Neuronal stem cell (in vitro differentiated cells): ENCODE measurements at regions not wholly inside any gene's neighbourhood (a gene's known extent, or its start where the extent isn't known, plus 50 kb on each side); places are given as distances from the start of the nearest gene placed in this dataset.

Experiments
- DNase-seq: peaks from one replicate; pipeline ENCODE4 v3.0.0-alpha.2; 2013; ENCODE audit warnings: low spot score
- H2AFZ ChIP-seq: one replicate; pipeline ENCODE4 v1.6.1; 2013; ENCODE audit warnings: mild to moderate bottlenecking, low read length, inconsistent platforms
- H2AK5ac ChIP-seq: 2 replicates; pipeline ENCODE4 v1.6.1; 2013; ENCODE audit warnings: low read depth, mild to moderate bottlenecking, inconsistent platforms, low read length, moderate library complexity, mixed read lengths
- H2BK120ac ChIP-seq: 2 replicates; pipeline ENCODE4 v1.6.1; 2013; ENCODE audit warnings: low read depth, mild to moderate bottlenecking, inconsistent platforms, low read length, moderate library complexity, mixed read lengths
- H2BK12ac ChIP-seq: one replicate; pipeline ENCODE4 v1.6.1; 2013; ENCODE audit warnings: low read length, inconsistent platforms
- H2BK15ac ChIP-seq: 2 replicates; pipeline ENCODE4 v1.6.1; 2013; ENCODE audit warnings: mild to moderate bottlenecking, low read length, inconsistent platforms, mixed read lengths
- H2BK5ac ChIP-seq: one replicate; pipeline ENCODE4 v1.6.1; 2013; ENCODE audit warnings: inconsistent platforms, mild to moderate bottlenecking, low read length, moderate library complexity
- H3K14ac ChIP-seq: one replicate; pipeline ENCODE4 v1.6.1; 2013; ENCODE audit warnings: low read length, inconsistent platforms
- H3K18ac ChIP-seq: 2 replicates; pipeline ENCODE4 v1.6.1; 2013; ENCODE audit warnings: low read length, inconsistent platforms
- H3K23ac ChIP-seq: 2 replicates; pipeline ENCODE4 v1.6.1; 2013; ENCODE audit warnings: low read depth, mild to moderate bottlenecking, mixed read lengths, low read length, inconsistent platforms; ENCODE audit not compliant: poor library complexity
- H3K27ac ChIP-seq: replicated peaks from 3 replicates; pipeline ENCODE4 v1.5.1; 2013; ENCODE audit warnings: low read length, inconsistent platforms
- H3K27me3 ChIP-seq, 3 experiments: 2 replicates each; pipeline ENCODE4 v1.6.1; 2013; ENCODE audit warnings: low read length in 3 of 3, mild to moderate bottlenecking in 2 of 3, inconsistent platforms in 1 of 3, low read depth in 1 of 3, mixed read lengths in 1 of 3, moderate library complexity in 1 of 3; ENCODE audit not compliant: control insufficient read depth in 3 of 3, insufficient read depth in 3 of 3
- H3K36me3 ChIP-seq, 2 donors: replicated peaks in 1 of 2; 2 replicates each; pipeline ENCODE4 v1.6.1; 2013; ENCODE audit warnings: low read length in 2 of 2; ENCODE audit not compliant: control insufficient read depth in 2 of 2, insufficient read depth in 2 of 2
- H3K4ac ChIP-seq: 2 replicates; pipeline ENCODE4 v1.6.1; 2013; ENCODE audit warnings: inconsistent platforms, mild to moderate bottlenecking, low read length, moderate library complexity
- H3K4me1 ChIP-seq, 2 donors: 1 replicate in 1 of 2; 2 replicates in 1 of 2; pipeline ENCODE4 v1.6.1; 2013; ENCODE audit warnings: low read length in 2 of 2, low read depth in 1 of 2; ENCODE audit not compliant: control insufficient read depth in 2 of 2, insufficient read depth in 1 of 2
- H3K4me2 ChIP-seq: one replicate; pipeline ENCODE4 v1.6.1; 2013; ENCODE audit warnings: mild to moderate bottlenecking, low read length, inconsistent platforms; ENCODE audit not compliant: insufficient read depth, poor library complexity, severe bottlenecking
- H3K4me3 ChIP-seq, 2 donors: 2 replicates each; pipeline ENCODE4 v1.5.1; 2013; ENCODE audit warnings: low read length in 2 of 2, mild to moderate bottlenecking in 2 of 2, inconsistent platforms in 1 of 2, moderate library complexity in 1 of 2
- H3K79me1 ChIP-seq: one replicate; pipeline ENCODE4 v1.6.1; 2013; ENCODE audit warnings: low read depth, mild to moderate bottlenecking, inconsistent platforms, low read length, moderate library complexity
- H3K9ac ChIP-seq: one replicate; pipeline ENCODE4 v1.6.1; 2013; ENCODE audit warnings: mild to moderate bottlenecking, low read depth, low read length, inconsistent platforms; ENCODE audit not compliant: poor library complexity
- H3K9me3 ChIP-seq, 2 donors: replicated peaks in 1 of 2; 2 replicates each; pipeline versions ENCODE3 to v1.6.1; 2013; ENCODE audit warnings: low read length in 2 of 2, mild to moderate bottlenecking in 2 of 2, inconsistent platforms in 1 of 2, low read depth in 1 of 2, mixed read lengths in 1 of 2, moderate library complexity in 1 of 2; ENCODE audit not compliant: control insufficient read depth in 2 of 2, insufficient read depth in 1 of 2
- H4K8ac ChIP-seq: one replicate; pipeline ENCODE4 v1.6.1; 2013; ENCODE audit warnings: low read depth, mild to moderate bottlenecking, inconsistent platforms, low read length, moderate library complexity
- H4K91ac ChIP-seq: one replicate; pipeline ENCODE4 v1.6.1; 2013; ENCODE audit warnings: low read length, low read depth, mild to moderate bottlenecking, inconsistent platforms; ENCODE audit not compliant: poor library complexity
- WGBS, 2 donors: extraction: QIAGEN DNeasy Blood & Tissue Kit; methylation state at CpG; one replicate each; pipeline ENCODE4 v1.1.7; 2013; ENCODE audit warnings: missing lambda C conversion rate in 2 of 2, mixed read lengths in 1 of 2; ENCODE audit not compliant: insufficient read length in 2 of 2, insufficient replicate concordance in 1 of 2; ENCODE audit errors: extremely low coverage in 2 of 2; 5-methylcytosine and 5-hydroxymethylcytosine counted together

GRCh38 chr2:161104054-161104553 is 56.1 kb upstream of the TANK start:
- Histone ChIP-seq H3K79me1 (no peaks in the 10 kb centered on the region), H4K91ac (no peak overlapping the region), H3K36me3 (no peaks in the 10 kb centered on the region), H3K4ac (no peak overlapping the region), H3K27ac (no peak overlapping the region), H3K9ac (no peak overlapping the region), H3K14ac (no peak overlapping the region), H2BK120ac (no peak overlapping the region), H4K8ac (no peak overlapping the region), H3K18ac (no peak overlapping the region), H2BK5ac (no peak overlapping the region), H3K23ac (no peak overlapping the region), H2BK12ac (no peak overlapping the region), H3K4me3 (no peak overlapping the region), H3K9me3 (no peaks in the 10 kb centered on the region), H2BK15ac (no peak overlapping the region), H2AFZ (no peak overlapping the region), H3K27me3 (no peaks in the 10 kb centered on the region), H2AK5ac (no peak overlapping the region), H3K4me1 (no peaks in the 10 kb centered on the region), H3K4me2 (no peak overlapping the region)
- DNase-seq = no peak
- WGBS, 2 donors = no CpG with 5 or more reads among the region's 5 CpGs

GRCh38 chr2:161107265-161107664 is 53.0 kb upstream of the TANK start:
- H3K9ac ChIP-seq = no peak overlapping the region
- H3K23ac ChIP-seq = no peak overlapping the region
- no peak overlapping the region for H4K8ac ChIP-seq
- no peaks in the 10 kb centered on the region for H3K9me3 ChIP-seq
- H2BK12ac ChIP-seq = no peak overlapping the region
- no peak overlapping the region for H3K4ac ChIP-seq
- H3K14ac ChIP-seq = no peak overlapping the region
- H3K27me3 ChIP-seq = no peaks in the 10 kb centered on the region
- no peak for DNase-seq
- no peaks in the 10 kb centered on the region for H3K79me1 ChIP-seq
- no peak overlapping the region for H3K18ac ChIP-seq
- H2AK5ac ChIP-seq = no peak overlapping the region
- no peak overlapping the region for H2BK120ac ChIP-seq
- no peak overlapping the region for H2AFZ ChIP-seq
- no peaks in the 10 kb centered on the region for H3K36me3 ChIP-seq
- no peak overlapping the region for H3K4me2 ChIP-seq
- no CpG with 5 or more reads among the region's 1 CpG for WGBS, 2 donors
- no peak overlapping the region for H3K4me3 ChIP-seq
- H3K27ac ChIP-seq = no peak overlapping the region
- H2BK15ac ChIP-seq = no peak overlapping the region
- H4K91ac ChIP-seq = no peak overlapping the region
- no peaks in the 10 kb centered on the region for H3K4me1 ChIP-seq
- no peak overlapping the region for H2BK5ac ChIP-seq
